ENCODE measurements at regions not wholly inside any gene's neighbourhood (a gene's known extent, or its start where the extent isn't known, plus 50 kb on each side); places are given as distances from the start of the nearest gene placed in this dataset.

DNA sequence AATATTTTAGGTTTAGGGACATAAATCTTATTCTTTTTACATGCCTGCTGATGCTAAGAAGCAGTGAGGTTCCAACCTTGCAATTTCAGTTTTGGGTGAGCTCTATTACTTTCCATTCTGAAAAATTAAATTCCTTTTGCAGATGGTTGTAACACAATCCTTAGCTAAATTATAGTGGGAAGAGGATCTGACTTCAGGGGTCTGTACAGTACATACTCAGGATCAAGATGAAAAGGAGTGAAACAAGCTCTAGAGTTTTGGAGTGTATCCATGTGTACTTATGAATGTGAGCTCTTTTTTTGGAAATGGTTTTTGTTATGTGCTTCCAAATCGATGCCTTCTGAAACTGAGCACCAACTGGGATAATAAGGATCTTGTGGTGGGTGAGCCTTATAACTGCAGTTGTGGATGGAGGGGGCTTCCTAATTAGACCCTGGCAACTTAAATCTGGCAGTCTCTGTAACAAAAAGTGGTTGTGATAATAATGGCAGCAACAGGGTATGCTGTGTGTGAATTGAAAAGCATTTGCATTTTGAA lies 218.8 kb upstream of the MAP3K7 start:
- TF ChIP-seq SMC3 (IDR thresholded peaks at IDR 0.05) (no peak), EHF (CRISPR knock-in tag; IDR thresholded peaks at IDR 0.05) (no peak)
